Testis (tissue), 2 donors: ENCODE measurements at regions not wholly inside any gene's neighbourhood (a gene's known extent, or its start where the extent isn't known, plus 50 kb on each side); places are given as distances from the start of the nearest gene placed in this dataset.

Experiments used
- CTCF ChIP-seq, 3 experiments: fragments of 450-650 bp in 2 of 3; fragments of 200-600 bp in 1 of 3; sonication (generic) in 1 of 3; IDR thresholded peaks; one replicate each; pipeline ENCODE4 v1.5.1; 2016 to 2019; ENCODE audit warnings: antibody characterized with exemption in 3 of 3, mild to moderate bottlenecking in 2 of 3, moderate library complexity in 1 of 3
- POLR2A ChIP-seq: fragments of 450-650 bp; IDR thresholded peaks from one replicate; pipeline ENCODE4 v1.6.1; 2017; ENCODE audit warnings: antibody characterized with exemption, mild to moderate bottlenecking, moderate library complexity

- TF ChIP-seq CTCF (IDR thresholded peaks at IDR 0.05) (no peak), POLR2A (no peak)
Measured at GRCh38 chr21:16215193-16215592, 485.4 kb downstream of the USP25 start.
